ENCODE measurements at regions not wholly inside any gene's neighbourhood (a gene's known extent, or its start where the extent isn't known, plus 50 kb on each side); places are given as distances from the start of the nearest gene placed in this dataset.

DNA sequence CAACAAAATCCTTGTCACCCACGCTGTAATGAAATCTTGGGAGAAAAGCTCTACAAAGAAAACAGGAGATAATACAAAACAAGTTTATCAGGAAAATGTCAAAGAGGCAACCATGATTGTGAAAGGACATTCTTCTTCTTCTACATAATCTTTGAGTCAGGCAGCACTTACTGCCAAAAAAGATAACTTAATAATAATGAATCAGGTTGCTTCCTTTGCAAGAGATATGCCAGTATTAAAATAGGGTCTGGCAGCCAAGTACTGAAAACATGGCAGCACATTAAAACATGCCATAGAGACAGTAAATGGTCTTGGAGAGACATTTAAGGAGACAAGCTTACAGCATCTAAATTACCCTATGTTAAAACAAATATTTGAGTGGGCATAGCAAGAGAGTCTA lies 1573.4 kb downstream of the EFNA5 start (continued):
- TF ChIP-seq, protein P1, sequence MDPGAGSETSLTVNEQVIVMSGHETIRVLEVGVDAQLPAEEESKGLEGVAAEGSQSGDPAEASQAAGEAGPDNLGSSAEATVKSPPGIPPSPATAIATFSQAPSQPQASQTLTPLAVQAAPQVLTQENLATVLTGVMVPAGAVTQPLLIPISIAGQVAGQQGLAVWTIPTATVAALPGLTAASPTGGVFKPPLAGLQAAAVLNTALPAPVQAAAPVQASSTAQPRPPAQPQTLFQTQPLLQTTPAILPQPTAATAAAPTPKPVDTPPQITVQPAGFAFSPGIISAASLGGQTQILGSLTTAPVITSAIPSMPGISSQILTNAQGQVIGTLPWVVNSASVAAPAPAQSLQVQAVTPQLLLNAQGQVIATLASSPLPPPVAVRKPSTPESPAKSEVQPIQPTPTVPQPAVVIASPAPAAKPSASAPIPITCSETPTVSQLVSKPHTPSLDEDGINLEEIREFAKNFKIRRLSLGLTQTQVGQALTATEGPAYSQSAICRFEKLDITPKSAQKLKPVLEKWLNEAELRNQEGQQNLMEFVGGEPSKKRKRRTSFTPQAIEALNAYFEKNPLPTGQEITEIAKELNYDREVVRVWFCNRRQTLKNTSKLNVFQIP (CRISPR knock-in tag; IDR thresholded peaks at IDR 0.05; ENCODE audit: borderline replicate concordance, low read depth): peak; percentile 72; the same call in 1 of the 2 replicates
- TF ChIP-seq ISL1 (CRISPR knock-in tag; IDR thresholded peaks at IDR 0.05) (peak; percentile 99), ESRRG (CRISPR knock-in tag; IDR thresholded peaks at IDR 0.05) (0 out of 2 replicates have a peak, but pooled peaks have one; percentile 84), SNAI2 (CRISPR knock-in tag; IDR thresholded peaks at IDR 0.05) (peak; percentile 94), TOX (CRISPR knock-in tag; IDR thresholded peaks at IDR 0.05; ENCODE audit: borderline replicate concordance) (peak; percentile 70; the same call in 1 of the 2 replicates), ZNF565 (CRISPR knock-in tag; conservative IDR thresholded peaks at IDR 0.05; ENCODE audit: low read depth) (no peak), ARNTL (CRISPR knock-in tag; IDR thresholded peaks at IDR 0.05; ENCODE audit: borderline replicate concordance, low read depth) (no peak)
- TF ChIP-seq, protein P2, sequence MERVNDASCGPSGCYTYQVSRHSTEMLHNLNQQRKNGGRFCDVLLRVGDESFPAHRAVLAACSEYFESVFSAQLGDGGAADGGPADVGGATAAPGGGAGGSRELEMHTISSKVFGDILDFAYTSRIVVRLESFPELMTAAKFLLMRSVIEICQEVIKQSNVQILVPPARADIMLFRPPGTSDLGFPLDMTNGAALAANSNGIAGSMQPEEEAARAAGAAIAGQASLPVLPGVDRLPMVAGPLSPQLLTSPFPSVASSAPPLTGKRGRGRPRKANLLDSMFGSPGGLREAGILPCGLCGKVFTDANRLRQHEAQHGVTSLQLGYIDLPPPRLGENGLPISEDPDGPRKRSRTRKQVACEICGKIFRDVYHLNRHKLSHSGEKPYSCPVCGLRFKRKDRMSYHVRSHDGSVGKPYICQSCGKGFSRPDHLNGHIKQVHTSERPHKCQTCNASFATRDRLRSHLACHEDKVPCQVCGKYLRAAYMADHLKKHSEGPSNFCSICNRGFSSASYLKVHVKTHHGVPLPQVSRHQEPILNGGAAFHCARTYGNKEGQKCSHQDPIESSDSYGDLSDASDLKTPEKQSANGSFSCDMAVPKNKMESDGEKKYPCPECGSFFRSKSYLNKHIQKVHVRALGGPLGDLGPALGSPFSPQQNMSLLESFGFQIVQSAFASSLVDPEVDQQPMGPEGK (CRISPR knock-in tag; IDR thresholded peaks at IDR 0.05; ENCODE audit: borderline replicate concordance): 0 out of 2 replicates have a peak, but pooled peaks have one; percentile 54

DNA sequence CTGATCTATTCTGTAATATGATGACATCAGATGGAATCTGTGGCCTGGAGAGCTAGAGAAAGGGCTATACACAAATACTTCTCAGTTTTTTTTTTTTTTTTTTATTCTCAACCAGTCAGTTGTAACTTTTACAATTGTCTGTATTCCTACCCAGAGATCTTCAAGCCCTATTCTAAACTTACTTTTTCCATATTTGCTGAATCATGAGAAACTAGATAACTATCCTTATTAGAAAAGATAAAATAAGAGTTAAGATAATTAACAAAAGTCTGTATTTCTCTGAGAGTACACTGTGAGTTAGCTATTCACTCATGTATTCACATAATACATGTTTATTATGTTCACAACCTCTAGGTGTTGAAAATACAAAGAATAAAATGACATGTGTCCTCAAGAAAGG lies 1575.9 kb downstream of the EFNA5 start:
- ATAC-seq: peak; percentile 33
- TF ChIP-seq CSDC2 (CRISPR knock-in tag; IDR thresholded peaks at IDR 0.05) (no peak), OSR1 (CRISPR knock-in tag; IDR thresholded peaks at IDR 0.05) (no peak), ZNF8 (CRISPR knock-in tag; IDR thresholded peaks at IDR 0.05) (no peak), ZFP30 (CRISPR knock-in tag; IDR thresholded peaks at IDR 0.05) (no peak), CSRNP3 (CRISPR knock-in tag; IDR thresholded peaks at IDR 0.05) (no peak), CREB5 (CRISPR knock-in tag; IDR thresholded peaks at IDR 0.05; ENCODE audit: low read depth) (no peak)
- TF ChIP-seq, protein P1 (CRISPR knock-in tag; IDR thresholded peaks at IDR 0.05; ENCODE audit: borderline replicate concordance, low read depth): no peak

GRCh38 chr5:106094204-106094607 lies 1576.5 kb downstream of the EFNA5 start:
- peak; percentile 86 for ATAC-seq
- TF ChIP-seq ZC3H10 (CRISPR knock-in tag; IDR thresholded peaks at IDR 0.05) (no peak), CREB5 (CRISPR knock-in tag; IDR thresholded peaks at IDR 0.05; ENCODE audit: low read depth) (0 out of 2 replicates have a peak, but pooled peaks have one; percentile 34), CSRNP3 (CRISPR knock-in tag; IDR thresholded peaks at IDR 0.05) (0 out of 2 replicates have a peak, but pooled peaks have one; percentile 41), ARNTL (CRISPR knock-in tag; IDR thresholded peaks at IDR 0.05; ENCODE audit: borderline replicate concordance, low read depth) (no peak), SNAI2 (CRISPR knock-in tag; IDR thresholded peaks at IDR 0.05) (no peak), ZNF565 (CRISPR knock-in tag; conservative IDR thresholded peaks at IDR 0.05; ENCODE audit: low read depth) (no peak), TCF4 (CRISPR knock-in tag; IDR thresholded peaks at IDR 0.05; ENCODE audit: borderline replicate concordance) (peak; percentile 92), ZFP30 (CRISPR knock-in tag; IDR thresholded peaks at IDR 0.05) (no peak), OSR1 (CRISPR knock-in tag; IDR thresholded peaks at IDR 0.05) (no peak), ISL1 (CRISPR knock-in tag; IDR thresholded peaks at IDR 0.05) (peak; percentile 94), ZFP3 (CRISPR knock-in tag; IDR thresholded peaks at IDR 0.05) (no peak), ZNF8 (CRISPR knock-in tag; IDR thresholded peaks at IDR 0.05) (no peak), TOX (CRISPR knock-in tag; IDR thresholded peaks at IDR 0.05; ENCODE audit: borderline replicate concordance) (peak; percentile 80), GLIS3 (CRISPR knock-in tag; IDR thresholded peaks at IDR 0.05) (no peak), ESRRG (CRISPR knock-in tag; IDR thresholded peaks at IDR 0.05) (peak; percentile 69; the same call in 1 of the 2 replicates), CSDC2 (CRISPR knock-in tag; IDR thresholded peaks at IDR 0.05) (no peak), ZNF70 (CRISPR knock-in tag; IDR thresholded peaks at IDR 0.05) (no peak), BACH2 (CRISPR knock-in tag; IDR thresholded peaks at IDR 0.05; ENCODE audit: borderline replicate concordance) (no peak), RARB (CRISPR knock-in tag; IDR thresholded peaks at IDR 0.05) (no peak)
- TF ChIP-seq, protein P2 (CRISPR knock-in tag; IDR thresholded peaks at IDR 0.05; ENCODE audit: borderline replicate concordance): no peak
- TF ChIP-seq, protein P1 (CRISPR knock-in tag; IDR thresholded peaks at IDR 0.05; ENCODE audit: borderline replicate concordance, low read depth): 0 out of 2 replicates have a peak, but pooled peaks have one; percentile 47
